ENCODE measurements at regions not wholly inside any gene's neighbourhood (a gene's known extent, or its start where the extent isn't known, plus 50 kb on each side); places are given as distances from the start of the nearest gene placed in this dataset.
"Not testable (repeated sequence)": the region's sequence is repeated elsewhere in the genome, so short reads cannot be mapped to it uniquely, and the experiment has no call there.

GRCh38 chr16:87153326-87153725, 163.9 kb downstream of the C16orf95 start:
- Histone ChIP-seq H3K9me3 (ENCODE audit: control insufficient read depth in 1 of 2, low read length in 2 of 2) (no peaks in the 10 kb centered on the region), H3K36me3 (ENCODE audit: insufficient read depth, low read length) (no peaks in the 10 kb centered on the region), H3K27me3 (ENCODE audit: insufficient read depth, low read length) (no peaks in the 10 kb centered on the region), H3K4me3 (ENCODE audit: low read length in 2 of 2) (no peak overlapping the region), H3K4me1 (ENCODE audit: insufficient read depth, low read length) (no peaks in the 10 kb centered on the region), H3K27ac (ENCODE audit: low read depth, low read length) (no peak overlapping the region)
- no peaks in the 10 kb centered on the region for H3K4me1 Mint-ChIP-seq
- DNase-seq, result no peak
- no peak overlapping the region for H3K27ac Mint-ChIP-seq
- H3K27me3 Mint-ChIP-seq, result peaks cover 2 to 12% of the 10 kb centered on the region in 2 donors
- no peak overlapping the region for H3K4me3 Mint-ChIP-seq
- intact Hi-C loops (cut with micrococcal nuclease), result no loop called here
- no peaks in the 10 kb centered on the region for H3K36me3 Mint-ChIP-seq
- peaks cover 0 to 23% (median 6%) of the 10 kb centered on the region in 8 donors for H3K9me3 Mint-ChIP-seq
- ChIA-PET CTCF (ENCODE audit: partially characterized antibody) (no interaction called here), POLR2A (ENCODE audit: partially characterized antibody) (no interaction called here)

DNA sequence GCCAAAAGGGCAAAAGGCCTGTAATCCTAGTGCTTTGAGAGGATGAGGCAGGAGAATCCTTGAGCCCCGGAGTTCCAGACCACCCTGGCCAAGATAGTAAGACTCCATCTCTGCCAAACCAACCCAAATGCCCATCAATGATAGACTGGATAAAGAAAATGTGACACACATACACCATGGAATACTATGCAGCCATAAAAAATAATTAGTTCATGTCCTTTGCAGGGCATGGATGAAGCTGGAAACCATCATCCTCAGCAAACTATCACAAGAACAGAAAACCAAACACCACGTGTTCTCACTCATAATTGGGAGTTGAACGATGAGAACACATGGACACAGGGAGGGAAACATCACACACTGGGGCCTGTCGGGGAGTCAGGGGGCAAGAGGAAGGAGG, 161.9 kb downstream of the C16orf95 start:
- Mint-ChIP-seq H3K27me3 (peaks cover 2 to 10% of the 10 kb centered on the region in 2 donors), H3K9me3 (peaks cover 0 to 11% (median 2%) of the 10 kb centered on the region in 8 donors)
- H3K36me3 Mint-ChIP-seq; H3K9me3 ChIP-seq (ENCODE audit: control insufficient read depth in 1 of 2, low read length in 2 of 2); H3K4me1 Mint-ChIP-seq; H3K4me1 ChIP-seq (ENCODE audit: insufficient read depth, low read length); CTCF ChIA-PET (ENCODE audit: partially characterized antibody); H3K27ac Mint-ChIP-seq; POLR2A ChIA-PET (ENCODE audit: partially characterized antibody); H3K4me3 Mint-ChIP-seq; H3K27me3 ChIP-seq (ENCODE audit: insufficient read depth, low read length); H3K36me3 ChIP-seq (ENCODE audit: insufficient read depth, low read length); intact Hi-C loops (cut with micrococcal nuclease); H3K4me3 ChIP-seq (ENCODE audit: low read length in 2 of 2); H3K27ac ChIP-seq (ENCODE audit: low read depth, low read length); DNase-seq: not testable (repeated sequence)

DNA sequence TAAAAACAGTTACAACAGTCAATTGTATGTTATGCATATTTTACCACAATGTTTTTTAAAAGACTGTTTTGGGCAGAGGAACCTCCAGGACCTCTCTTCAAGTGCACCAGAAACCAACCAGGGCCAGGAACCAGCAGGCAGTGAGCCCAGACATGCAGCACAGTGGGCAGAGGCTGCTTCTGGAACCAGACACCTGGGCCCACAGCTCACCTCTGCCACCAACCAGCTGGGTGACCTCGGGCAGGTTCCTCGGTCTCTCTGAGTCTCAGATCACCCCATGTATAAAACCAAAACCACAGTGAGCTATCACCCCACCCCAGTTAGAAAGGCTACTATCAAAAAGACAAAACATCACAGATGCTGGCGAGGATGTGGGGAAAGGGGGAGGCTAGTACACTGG, 161.0 kb downstream of the C16orf95 start:
- Mint-ChIP-seq H3K27me3 (peaks cover 2 to 10% of the 10 kb centered on the region in 2 donors), H3K9me3 (peaks cover 0 to 10% (median 2%) of the 10 kb centered on the region in 8 donors), H3K36me3 (no peaks in the 10 kb centered on the region), H3K27ac (no peak overlapping the region), H3K4me3 (no peak overlapping the region), H3K4me1 (no peaks in the 10 kb centered on the region)
- intact Hi-C loops (cut with micrococcal nuclease), result no loop called here
- no peak overlapping the region for H3K27ac ChIP-seq (ENCODE audit: low read depth, low read length)
- H3K4me3 ChIP-seq (ENCODE audit: low read length in 2 of 2), result no peak overlapping the region
- H3K4me1 ChIP-seq (ENCODE audit: insufficient read depth, low read length), result no peaks in the 10 kb centered on the region
- DNase-seq, result no peak
- POLR2A ChIA-PET (ENCODE audit: partially characterized antibody), result no interaction called here
- no peaks in the 10 kb centered on the region for H3K27me3 ChIP-seq (ENCODE audit: insufficient read depth, low read length)
- CTCF ChIA-PET (ENCODE audit: partially characterized antibody), result no interaction called here
- H3K36me3 ChIP-seq (ENCODE audit: insufficient read depth, low read length), result no peaks in the 10 kb centered on the region
- no peaks in the 10 kb centered on the region for H3K9me3 ChIP-seq (ENCODE audit: control insufficient read depth in 1 of 2, low read length in 2 of 2)

- Mint-ChIP-seq H3K27me3 (peaks cover 4 to 9% of the 10 kb centered on the region in 2 donors), H3K4me1 (peaks cover 0 to 2% (median 0%) of the 10 kb centered on the region in 4 donors), H3K4me3 (no peak overlapping the region), H3K36me3 (no peaks in the 10 kb centered on the region), H3K9me3 (peaks cover 0 to 2% (median 0%) of the 10 kb centered on the region in 8 donors), H3K27ac (no peak overlapping the region)
- H3K27ac ChIP-seq (ENCODE audit: low read depth, low read length), result no peak overlapping the region
- H3K36me3 ChIP-seq (ENCODE audit: insufficient read depth, low read length), result no peaks in the 10 kb centered on the region
- H3K27me3 ChIP-seq (ENCODE audit: insufficient read depth, low read length), result no peaks in the 10 kb centered on the region
- ChIA-PET CTCF (ENCODE audit: partially characterized antibody) (no interaction called here), POLR2A (ENCODE audit: partially characterized antibody) (no interaction called here)
- DNase-seq, result no peak
- H3K4me3 ChIP-seq (ENCODE audit: low read length in 2 of 2), result no peak overlapping the region
- intact Hi-C loops (cut with micrococcal nuclease), result no loop called here
- H3K4me1 ChIP-seq (ENCODE audit: insufficient read depth, low read length), result no peaks in the 10 kb centered on the region
- no peaks in the 10 kb centered on the region for H3K9me3 ChIP-seq (ENCODE audit: control insufficient read depth in 1 of 2, low read length in 2 of 2)
Observed at GRCh38 chr16:87160234-87160636, 157.0 kb downstream of the C16orf95 start.

- Histone ChIP-seq H3K27ac (ENCODE audit: low read depth, low read length) (no peak overlapping the region), H3K36me3 (ENCODE audit: insufficient read depth, low read length) (no peaks in the 10 kb centered on the region), H3K9me3 (ENCODE audit: control insufficient read depth in 1 of 2, low read length in 2 of 2) (no peaks in the 10 kb centered on the region), H3K4me3 (ENCODE audit: low read length in 2 of 2) (no peak overlapping the region), H3K4me1 (ENCODE audit: insufficient read depth, low read length) (no peaks in the 10 kb centered on the region), H3K27me3 (ENCODE audit: insufficient read depth, low read length) (no peaks in the 10 kb centered on the region)
- peaks cover 4 to 7% of the 10 kb centered on the region in 2 donors for H3K27me3 Mint-ChIP-seq
- ChIA-PET POLR2A (ENCODE audit: partially characterized antibody) (no interaction called here), CTCF (ENCODE audit: partially characterized antibody) (no interaction called here)
- no peak for DNase-seq
- intact Hi-C loops (cut with micrococcal nuclease), result no loop called here
- H3K4me1 Mint-ChIP-seq, result peaks cover 0 to 2% (median 0%) of the 10 kb centered on the region in 4 donors
- H3K4me3 Mint-ChIP-seq, result no peak overlapping the region
- H3K9me3 Mint-ChIP-seq, result peaks cover 0 to 2% (median 0%) of the 10 kb centered on the region in 8 donors
- no peaks in the 10 kb centered on the region for H3K36me3 Mint-ChIP-seq
- H3K27ac Mint-ChIP-seq, result no peak overlapping the region
Observed at GRCh38 chr16:87160701-87161337, 156.4 kb downstream of the C16orf95 start.

- H3K27me3 ChIP-seq (ENCODE audit: insufficient read depth, low read length); DNase-seq; H3K4me3 Mint-ChIP-seq; H3K36me3 ChIP-seq (ENCODE audit: insufficient read depth, low read length); CTCF ChIA-PET (ENCODE audit: partially characterized antibody); H3K36me3 Mint-ChIP-seq; H3K4me3 ChIP-seq (ENCODE audit: low read length in 2 of 2); H3K9me3 Mint-ChIP-seq; H3K27ac Mint-ChIP-seq; H3K9me3 ChIP-seq (ENCODE audit: control insufficient read depth in 1 of 2, low read length in 2 of 2); intact Hi-C loops (cut with micrococcal nuclease); H3K4me1 Mint-ChIP-seq; H3K27me3 Mint-ChIP-seq; H3K4me1 ChIP-seq (ENCODE audit: insufficient read depth, low read length); POLR2A ChIA-PET (ENCODE audit: partially characterized antibody); H3K27ac ChIP-seq (ENCODE audit: low read depth, low read length): not testable (repeated sequence)
Observed at GRCh38 chr16:87161410-87161809, 155.8 kb downstream of the C16orf95 start.

DNA sequence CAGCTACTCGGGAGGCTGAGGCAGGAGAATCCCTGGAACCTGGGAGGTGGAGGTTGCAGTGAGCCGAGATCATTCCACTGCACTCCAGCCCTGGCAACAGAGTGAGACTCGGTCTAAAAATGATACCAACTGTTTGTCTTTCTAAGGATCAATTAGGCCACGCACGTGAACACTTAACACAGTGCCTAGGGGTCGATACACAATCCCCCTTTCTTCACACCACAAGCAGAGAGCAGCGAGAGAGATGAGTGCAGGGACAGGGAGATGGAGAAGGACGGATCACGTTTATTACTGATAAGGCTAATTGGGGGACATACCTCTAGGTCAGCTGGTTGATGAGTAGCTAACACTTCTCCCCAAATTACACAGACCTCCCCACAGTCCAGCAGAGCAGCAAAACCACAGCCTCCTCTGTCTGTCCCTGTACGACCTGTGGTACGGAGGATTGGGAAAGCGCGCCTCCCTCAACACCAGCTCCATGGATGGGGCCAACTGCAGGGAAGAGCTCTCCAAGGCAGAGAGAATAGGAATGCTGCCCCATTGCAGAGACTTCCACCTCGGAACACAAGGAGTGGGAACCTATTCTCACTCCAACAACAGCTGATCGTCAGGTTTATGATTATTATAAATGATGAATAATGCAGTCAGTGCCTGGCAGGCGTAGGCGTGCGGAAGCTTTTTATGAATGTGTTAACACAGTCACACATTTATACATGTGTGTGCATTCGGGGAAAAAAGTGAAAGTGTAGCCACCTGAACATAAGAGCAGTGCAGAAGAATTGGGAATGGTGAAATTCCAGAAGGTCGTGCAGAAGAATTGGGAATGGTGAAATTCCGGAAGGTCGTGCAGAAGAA, 155.1 kb downstream of the C16orf95 start:
- H3K27ac Mint-ChIP-seq, result peak overlapping the region in 1 of 7 donors; percentile 93
- CTCF ChIA-PET (ENCODE audit: partially characterized antibody), result no interaction called here
- POLR2A ChIA-PET (ENCODE audit: partially characterized antibody), result no interaction called here
- H3K9me3 Mint-ChIP-seq, result peaks cover 0 to 2% (median 0%) of the 10 kb centered on the region in 8 donors
- intact Hi-C loops (cut with micrococcal nuclease), result no loop called here
- no peak overlapping the region for H3K27ac ChIP-seq (ENCODE audit: low read depth, low read length)
- H3K9me3 ChIP-seq (ENCODE audit: control insufficient read depth in 1 of 2, low read length in 2 of 2), result no peaks in the 10 kb centered on the region
- no peak for DNase-seq
- no peaks in the 10 kb centered on the region for H3K36me3 ChIP-seq (ENCODE audit: insufficient read depth, low read length)
- H3K27me3 Mint-ChIP-seq, result peaks cover 4 to 5% of the 10 kb centered on the region in 2 donors
- H3K4me3 ChIP-seq (ENCODE audit: low read length in 2 of 2), result no peak overlapping the region
- peaks cover 0 to 2% (median 0%) of the 10 kb centered on the region in 4 donors for H3K4me1 Mint-ChIP-seq
- H3K27me3 ChIP-seq (ENCODE audit: insufficient read depth, low read length), result no peaks in the 10 kb centered on the region
- H3K4me3 Mint-ChIP-seq, result peak overlapping the region in 1 of 8 donors; percentile 8
- H3K4me1 ChIP-seq (ENCODE audit: insufficient read depth, low read length), result no peaks in the 10 kb centered on the region
- H3K36me3 Mint-ChIP-seq, result no peaks in the 10 kb centered on the region

All from CD4-positive, alpha-beta memory T cell (primary cell).